ENCODE measurements at regions not wholly inside any gene's neighbourhood (a gene's known extent, or its start where the extent isn't known, plus 50 kb on each side); places are given as distances from the start of the nearest gene placed in this dataset.

- intact Hi-C loops (cut with micrococcal nuclease) (no loop called here), in situ Hi-C loops (cut with MboI) (no loop called here)
- BruUV-seq (replicated peaks), result no TSS peak
- Histone ChIP-seq H2AFZ (ENCODE audit: low read depth, low read length) (no peak overlapping the region), H4K20me1 (replicated peaks; ENCODE audit: control insufficient read depth, insufficient read depth, low read length) (no peaks in the 10 kb centered on the region), H3K9me1 (ENCODE audit: control insufficient read depth, insufficient read depth, low read length) (no peaks in the 10 kb centered on the region), H3K9ac (ENCODE audit: insufficient read depth in 1 of 2, low read depth in 2 of 2, low read length in 2 of 2) (no peak overlapping the region), H3K27ac (ENCODE audit: extremely low read depth, low read depth, low read length) (no peak overlapping the region), H3K27me3 (ENCODE audit: control insufficient read depth in 2 of 2, insufficient read depth in 2 of 2, low read length in 2 of 2) (peaks cover 3 to 14% of the 10 kb centered on the region in 2 experiments; a peak in 3 of 5 replicates), H3K4me1 (replicated peaks in 1 of 2; ENCODE audit: control insufficient read depth in 2 of 2, insufficient read depth in 2 of 2, low read length in 2 of 2) (no peaks in the 10 kb centered on the region), H3K79me2 (ENCODE audit: control insufficient read depth, insufficient read depth, low read length) (no peaks in the 10 kb centered on the region), H3K4me2 (ENCODE audit: insufficient read depth, low read length) (no peak overlapping the region), H3K36me3 (ENCODE audit: control insufficient read depth, insufficient read depth, low read length) (no peaks in the 10 kb centered on the region), H3K9me3 (replicated peaks; ENCODE audit: control insufficient read depth, insufficient read depth, low read depth, low read length) (no peaks in the 10 kb centered on the region), H3K4me3 (no peak overlapping the region)
- ChIA-PET CTCF (ENCODE audit: low intra/inter-chr PET ratio) (no interaction called here), POLR2A (no interaction called here)
- DNase-seq (ENCODE audit: extremely low read depth in 1 of 4, low spot score in 3 of 4), result no peak
- 6% methylated on average over 8 of the region's 8 CpGs for WGBS (ENCODE audit: insufficient coverage, low coverage, missing lambda C conversion rate)
- no peak for ATAC-seq
- FAIRE-seq, result no peak
- TF ChIP-seq ZKSCAN1 (IDR thresholded peaks at IDR 0.05; ENCODE audit: low read depth, low read length), result no peak
- no peak for TF ChIP-seq KLF6 (CRISPR knock-in tag; IDR thresholded peaks at IDR 0.05; ENCODE audit: borderline replicate concordance)
- no peak for TF ChIP-seq ZNF175 (CRISPR knock-in tag; IDR thresholded peaks at IDR 0.05; ENCODE audit: low read depth)
- no peak for TF ChIP-seq CREM (IDR thresholded peaks at IDR 0.05; ENCODE audit: low read depth)
- TF ChIP-seq DNMT1 (IDR thresholded peaks at IDR 0.05), result no peak
- no peak for TF ChIP-seq TFAP4 (CRISPR knock-in tag; IDR thresholded peaks at IDR 0.05; ENCODE audit: borderline replicate concordance)
- no peak for TF ChIP-seq NFYB (IDR thresholded peaks at IDR 0.05; ENCODE audit: extremely low read depth, insufficient read length)
- TF ChIP-seq NKRF (IDR thresholded peaks at IDR 0.05; ENCODE audit: borderline replicate concordance), result no peak
- no peak for TF ChIP-seq NUFIP1 (IDR thresholded peaks at IDR 0.05; ENCODE audit: partially characterized antibody)
- TF ChIP-seq SREBF1 (IDR thresholded peaks at IDR 0.05; ENCODE audit: borderline replicate concordance, low read depth, low read length), result no peak
- TF ChIP-seq ZNF592 (IDR thresholded peaks at IDR 0.05), result no peak
- TF ChIP-seq EP400 (IDR thresholded peaks at IDR 0.05), result no peak
- TF ChIP-seq CHCHD3 (CRISPR knock-in tag; IDR thresholded peaks at IDR 0.05), result no peak
Observed at GRCh38 chr2:12828980-12829379, 112.2 kb downstream of the TRIB2 start.
